ENCODE measurements at regions not wholly inside any gene's neighbourhood (a gene's known extent, or its start where the extent isn't known, plus 50 kb on each side); places are given as distances from the start of the nearest gene placed in this dataset.

DNA sequence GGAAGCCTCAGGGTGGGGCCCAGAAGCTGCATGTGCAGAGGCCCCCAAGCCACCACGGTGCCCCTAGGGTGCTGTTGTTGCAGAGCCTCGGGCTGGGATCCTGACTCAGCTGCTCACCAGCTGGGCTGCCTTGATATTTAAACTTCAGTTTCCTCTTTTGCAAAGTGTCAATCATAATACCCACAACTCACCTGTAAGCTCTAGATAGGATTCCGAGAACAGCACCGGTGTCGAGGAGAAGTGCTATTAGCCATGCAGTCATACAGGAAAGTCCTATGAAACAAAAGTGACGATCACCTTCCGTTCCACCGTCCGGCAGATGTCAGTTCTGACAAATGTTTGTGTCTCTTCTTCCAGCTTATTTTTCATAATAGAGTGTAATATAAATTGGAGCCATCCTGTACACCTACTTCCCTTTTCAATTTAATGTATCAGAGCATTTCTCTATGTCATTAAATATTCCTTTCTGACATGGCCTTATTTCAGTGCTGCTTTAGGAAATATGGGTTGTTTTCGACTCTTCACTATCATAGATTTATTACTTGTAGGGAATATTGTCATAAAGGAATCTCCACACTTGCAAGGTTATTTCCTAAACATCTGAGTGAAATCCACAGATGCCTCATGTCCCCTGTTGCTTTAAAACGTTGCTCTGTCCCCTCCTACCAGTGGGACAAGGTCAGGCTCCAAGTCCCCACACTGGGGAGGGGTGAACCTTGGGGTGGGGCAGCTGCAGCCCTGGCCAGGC, 100.8 kb downstream of the SIK1 start:
- TF ChIP-seq, protein P1, sequence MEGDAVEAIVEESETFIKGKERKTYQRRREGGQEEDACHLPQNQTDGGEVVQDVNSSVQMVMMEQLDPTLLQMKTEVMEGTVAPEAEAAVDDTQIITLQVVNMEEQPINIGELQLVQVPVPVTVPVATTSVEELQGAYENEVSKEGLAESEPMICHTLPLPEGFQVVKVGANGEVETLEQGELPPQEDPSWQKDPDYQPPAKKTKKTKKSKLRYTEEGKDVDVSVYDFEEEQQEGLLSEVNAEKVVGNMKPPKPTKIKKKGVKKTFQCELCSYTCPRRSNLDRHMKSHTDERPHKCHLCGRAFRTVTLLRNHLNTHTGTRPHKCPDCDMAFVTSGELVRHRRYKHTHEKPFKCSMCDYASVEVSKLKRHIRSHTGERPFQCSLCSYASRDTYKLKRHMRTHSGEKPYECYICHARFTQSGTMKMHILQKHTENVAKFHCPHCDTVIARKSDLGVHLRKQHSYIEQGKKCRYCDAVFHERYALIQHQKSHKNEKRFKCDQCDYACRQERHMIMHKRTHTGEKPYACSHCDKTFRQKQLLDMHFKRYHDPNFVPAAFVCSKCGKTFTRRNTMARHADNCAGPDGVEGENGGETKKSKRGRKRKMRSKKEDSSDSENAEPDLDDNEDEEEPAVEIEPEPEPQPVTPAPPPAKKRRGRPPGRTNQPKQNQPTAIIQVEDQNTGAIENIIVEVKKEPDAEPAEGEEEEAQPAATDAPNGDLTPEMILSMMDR (IDR thresholded peaks at IDR 0.05), result no peak
- TF ChIP-seq POLR2AphosphoS5 (IDR thresholded peaks at IDR 0.05), result no peak
